ENCODE measurements at regions not wholly inside any gene's neighbourhood (a gene's known extent, or its start where the extent isn't known, plus 50 kb on each side); places are given as distances from the start of the nearest gene placed in this dataset.
"Not testable (repeated sequence)": the region's sequence is repeated elsewhere in the genome, so short reads cannot be mapped to it uniquely, and the experiment has no call there.

DNA sequence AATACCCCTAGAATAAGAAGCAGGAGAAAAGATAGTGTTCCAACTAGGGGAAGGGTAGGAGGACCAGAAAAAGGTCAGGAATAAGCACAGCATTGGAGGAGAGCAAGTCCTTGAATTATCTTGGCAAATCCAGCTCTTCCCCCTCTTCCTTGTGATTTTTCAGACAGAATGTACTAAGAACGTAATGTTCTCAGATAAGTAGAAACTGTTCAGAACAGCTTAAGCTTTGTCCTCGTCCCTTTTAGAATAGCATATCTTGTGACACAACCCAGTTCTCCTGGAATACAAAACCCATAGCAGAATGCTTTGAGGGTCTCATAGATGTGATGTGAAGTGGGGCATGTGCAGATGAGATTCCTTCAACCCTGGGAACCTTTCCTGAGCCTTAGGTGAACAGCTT, 97.4 kb downstream of the EMB start:
- no peak overlapping the region for H2BK15ac ChIP-seq (ENCODE audit: low read depth, poor library complexity, severe bottlenecking)
- H2AK5ac ChIP-seq (ENCODE audit: low read length, severe bottlenecking): no peak overlapping the region
- no peak overlapping the region for H3K4me2 ChIP-seq (ENCODE audit: low read length, poor library complexity, severe bottlenecking)
- WGBS: 75% methylated on average over 1 of the region's 2 CpGs
- H3K36me3 ChIP-seq (ENCODE audit: control insufficient read depth in 1 of 2, insufficient read depth in 2 of 2, low read depth in 1 of 2, low read length in 2 of 2): no peaks in the 10 kb centered on the region
- H3K27me3 ChIP-seq (ENCODE audit: control insufficient read depth in 1 of 2, insufficient read depth in 1 of 2, low read length in 2 of 2): no peaks in the 10 kb centered on the region
- no peak overlapping the region for H2BK5ac ChIP-seq (ENCODE audit: low read depth, low read length, poor library complexity, severe bottlenecking)
- H4K91ac ChIP-seq (ENCODE audit: low read length): no peak overlapping the region
- no peak overlapping the region for H2BK120ac ChIP-seq (ENCODE audit: low read depth, low read length)
- H3K79me1 ChIP-seq (replicated peaks; ENCODE audit: low read length, poor library complexity, severe bottlenecking): no peaks in the 10 kb centered on the region
- H3K9ac ChIP-seq (ENCODE audit: low read length): no peak overlapping the region
- H3K14ac ChIP-seq (ENCODE audit: low read length in 2 of 2): no peak overlapping the region
- no peak overlapping the region for H3K4me3 ChIP-seq (ENCODE audit: insufficient read depth in 1 of 2, low read depth in 1 of 2, low read length in 2 of 2)
- H2BK12ac ChIP-seq (ENCODE audit: low read length in 2 of 2): no peak overlapping the region
- H3K4ac ChIP-seq (ENCODE audit: low read depth in 1 of 2, low read length in 2 of 2): no peak overlapping the region
- H3K23ac ChIP-seq (ENCODE audit: low read length in 2 of 2): no peak overlapping the region
- no peak overlapping the region for H4K8ac ChIP-seq (ENCODE audit: low read length)
- DNase-seq: no peak
- no peak overlapping the region for H3K27ac ChIP-seq (ENCODE audit: low read length, poor library complexity, severe bottlenecking)
- no peak overlapping the region for H3K18ac ChIP-seq (ENCODE audit: low read depth in 1 of 2, low read length in 2 of 2)
- no peak overlapping the region for H2AFZ ChIP-seq (ENCODE audit: low read depth, low read length)
- H3K9me3 ChIP-seq (ENCODE audit: control insufficient read depth, low read length): no peaks in the 10 kb centered on the region
- H3K4me1 ChIP-seq (ENCODE audit: control insufficient read depth, insufficient read depth, low read depth, low read length): no peaks in the 10 kb centered on the region

DNA sequence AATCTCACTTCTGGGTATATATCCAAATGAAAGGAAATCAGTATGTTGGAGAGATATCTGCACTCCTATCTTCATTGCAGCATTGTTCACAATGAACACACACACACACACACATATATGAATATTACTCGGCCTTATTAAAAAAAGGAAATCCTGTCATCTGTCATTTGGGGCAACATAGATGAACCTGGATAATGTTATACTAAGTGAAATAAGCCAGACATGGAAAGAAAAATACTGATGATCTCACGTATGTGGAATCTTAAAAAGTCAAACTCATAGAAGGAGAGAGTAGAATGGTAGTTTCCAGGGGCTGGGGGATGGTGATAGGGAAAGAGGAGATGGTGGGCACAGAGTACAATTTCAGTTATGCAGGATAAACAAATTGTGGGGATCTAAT, 100.3 kb downstream of the EMB start:
- Histone ChIP-seq H3K9ac (ENCODE audit: low read length) (no peak overlapping the region), H3K36me3 (ENCODE audit: control insufficient read depth in 1 of 2, insufficient read depth in 2 of 2, low read depth in 1 of 2, low read length in 2 of 2) (no peaks in the 10 kb centered on the region), H4K8ac (ENCODE audit: low read length) (no peak overlapping the region), H3K4ac (ENCODE audit: low read depth in 1 of 2, low read length in 2 of 2) (no peak overlapping the region), H2AFZ (ENCODE audit: low read depth, low read length) (no peak overlapping the region), H2AK5ac (ENCODE audit: low read length, severe bottlenecking) (no peak overlapping the region), H2BK12ac (ENCODE audit: low read length in 2 of 2) (no peak overlapping the region), H4K91ac (ENCODE audit: low read length) (no peak overlapping the region), H3K23ac (ENCODE audit: low read length in 2 of 2) (no peak overlapping the region), H3K18ac (ENCODE audit: low read depth in 1 of 2, low read length in 2 of 2) (no peak overlapping the region), H3K4me2 (ENCODE audit: low read length, poor library complexity, severe bottlenecking) (no peak overlapping the region), H2BK120ac (ENCODE audit: low read depth, low read length) (no peak overlapping the region), H2BK15ac (ENCODE audit: low read depth, poor library complexity, severe bottlenecking) (no peak overlapping the region), H3K4me1 (ENCODE audit: control insufficient read depth, insufficient read depth, low read depth, low read length) (no peaks in the 10 kb centered on the region), H3K14ac (ENCODE audit: low read length in 2 of 2) (no peak overlapping the region), H3K27me3 (ENCODE audit: control insufficient read depth in 1 of 2, insufficient read depth in 1 of 2, low read length in 2 of 2) (no peaks in the 10 kb centered on the region), H3K4me3 (ENCODE audit: insufficient read depth in 1 of 2, low read depth in 1 of 2, low read length in 2 of 2) (no peak overlapping the region), H3K27ac (ENCODE audit: low read length, poor library complexity, severe bottlenecking) (no peak overlapping the region), H3K79me1 (replicated peaks; ENCODE audit: low read length, poor library complexity, severe bottlenecking) (no peaks in the 10 kb centered on the region), H2BK5ac (ENCODE audit: low read depth, low read length, poor library complexity, severe bottlenecking) (no peak overlapping the region), H3K9me3 (ENCODE audit: control insufficient read depth, low read length) (no peaks in the 10 kb centered on the region)
- no peak for DNase-seq
- WGBS: 75% methylated on average over 1 of the region's 2 CpGs

DNA sequence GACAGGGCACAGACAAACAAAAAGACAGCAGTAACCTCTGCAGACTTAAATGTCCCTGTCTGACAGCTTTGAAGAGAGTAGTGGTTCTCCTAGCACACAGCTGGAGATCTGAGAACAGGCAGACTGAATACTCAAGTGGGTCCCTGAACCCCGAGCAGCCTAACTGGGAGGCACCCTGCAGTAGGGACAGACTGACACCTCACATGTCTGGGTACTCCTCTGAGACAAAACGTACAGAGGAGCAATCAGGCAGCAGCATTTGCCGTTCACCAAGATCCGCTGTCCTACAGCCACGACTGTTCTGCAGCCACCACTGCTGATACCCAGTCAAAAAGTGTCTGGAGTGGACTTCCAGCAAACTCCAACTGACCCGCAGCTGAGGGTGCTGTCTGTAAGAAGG, 110.5 kb downstream of the EMB start:
- not testable (repeated sequence) for H3K9ac ChIP-seq (ENCODE audit: low read length); DNase-seq; H4K8ac ChIP-seq (ENCODE audit: low read length); H3K9me3 ChIP-seq (ENCODE audit: control insufficient read depth, low read length); H3K23ac ChIP-seq (ENCODE audit: low read length in 2 of 2); H3K4me2 ChIP-seq (ENCODE audit: low read length, poor library complexity, severe bottlenecking); H2BK5ac ChIP-seq (ENCODE audit: low read depth, low read length, poor library complexity, severe bottlenecking); H3K36me3 ChIP-seq (ENCODE audit: control insufficient read depth in 1 of 2, insufficient read depth in 2 of 2, low read depth in 1 of 2, low read length in 2 of 2); H3K14ac ChIP-seq (ENCODE audit: low read length in 2 of 2); H2BK120ac ChIP-seq (ENCODE audit: low read depth, low read length); H2BK12ac ChIP-seq (ENCODE audit: low read length in 2 of 2); H3K4ac ChIP-seq (ENCODE audit: low read depth in 1 of 2, low read length in 2 of 2); H2BK15ac ChIP-seq (ENCODE audit: low read depth, poor library complexity, severe bottlenecking); H3K4me3 ChIP-seq (ENCODE audit: insufficient read depth in 1 of 2, low read depth in 1 of 2, low read length in 2 of 2); H3K18ac ChIP-seq (ENCODE audit: low read depth in 1 of 2, low read length in 2 of 2); H2AK5ac ChIP-seq (ENCODE audit: low read length, severe bottlenecking); H2AFZ ChIP-seq (ENCODE audit: low read depth, low read length); H3K79me1 ChIP-seq (replicated peaks; ENCODE audit: low read length, poor library complexity, severe bottlenecking); H3K4me1 ChIP-seq (ENCODE audit: control insufficient read depth, insufficient read depth, low read depth, low read length); H3K27ac ChIP-seq (ENCODE audit: low read length, poor library complexity, severe bottlenecking); H4K91ac ChIP-seq (ENCODE audit: low read length); H3K27me3 ChIP-seq (ENCODE audit: control insufficient read depth in 1 of 2, insufficient read depth in 1 of 2, low read length in 2 of 2)
- WGBS: 77% methylated on average over 6 of the region's 6 CpGs

DNA sequence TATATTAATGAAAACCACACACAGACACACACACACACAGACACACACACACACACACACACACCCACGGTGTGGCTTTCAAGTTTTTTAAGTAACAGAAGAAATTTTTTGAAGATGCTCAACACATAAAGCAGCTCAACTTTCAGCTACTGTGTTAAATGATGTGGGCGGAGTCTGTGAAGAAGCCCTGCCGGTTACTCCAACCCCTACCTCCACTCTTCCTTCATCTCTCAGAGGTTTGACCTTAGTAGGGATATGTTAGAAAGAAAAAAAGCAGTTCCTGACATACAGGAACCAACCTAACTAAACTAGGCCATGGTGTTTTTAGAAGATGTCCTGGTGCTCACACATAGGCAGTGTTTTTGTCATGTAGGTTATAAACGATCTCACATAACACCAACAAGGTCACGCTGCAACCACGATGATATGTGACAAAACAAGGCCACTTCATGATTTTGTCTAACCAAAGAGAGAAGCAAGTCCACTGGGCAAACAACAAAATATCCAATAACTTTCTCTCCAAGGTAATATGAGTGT, 112.8 kb downstream of the EMB start:
- H3K14ac ChIP-seq (ENCODE audit: low read length in 2 of 2): no peak overlapping the region
- no peak overlapping the region for H4K91ac ChIP-seq (ENCODE audit: low read length)
- H2BK120ac ChIP-seq (ENCODE audit: low read depth, low read length): no peak overlapping the region
- H3K9me3 ChIP-seq (ENCODE audit: control insufficient read depth, low read length): peaks cover 4% of the 10 kb centered on the region
- no peak overlapping the region for H3K4ac ChIP-seq (ENCODE audit: low read depth in 1 of 2, low read length in 2 of 2)
- no peak overlapping the region for H3K4me2 ChIP-seq (ENCODE audit: low read length, poor library complexity, severe bottlenecking)
- no peaks in the 10 kb centered on the region for H3K36me3 ChIP-seq (ENCODE audit: control insufficient read depth in 1 of 2, insufficient read depth in 2 of 2, low read depth in 1 of 2, low read length in 2 of 2)
- no peak overlapping the region for H3K4me3 ChIP-seq (ENCODE audit: insufficient read depth in 1 of 2, low read depth in 1 of 2, low read length in 2 of 2)
- DNase-seq: no peak
- no peak overlapping the region for H2AFZ ChIP-seq (ENCODE audit: low read depth, low read length)
- H3K79me1 ChIP-seq (replicated peaks; ENCODE audit: low read length, poor library complexity, severe bottlenecking): no peaks in the 10 kb centered on the region
- H2BK12ac ChIP-seq (ENCODE audit: low read length in 2 of 2): no peak overlapping the region
- no peak overlapping the region for H4K8ac ChIP-seq (ENCODE audit: low read length)
- no peaks in the 10 kb centered on the region for H3K27me3 ChIP-seq (ENCODE audit: control insufficient read depth in 1 of 2, insufficient read depth in 1 of 2, low read length in 2 of 2)
- no peak overlapping the region for H3K9ac ChIP-seq (ENCODE audit: low read length)
- no peaks in the 10 kb centered on the region for H3K4me1 ChIP-seq (ENCODE audit: control insufficient read depth, insufficient read depth, low read depth, low read length)
- H3K27ac ChIP-seq (ENCODE audit: low read length, poor library complexity, severe bottlenecking): no peak overlapping the region
- H2BK15ac ChIP-seq (ENCODE audit: low read depth, poor library complexity, severe bottlenecking): no peak overlapping the region
- no peak overlapping the region for H3K18ac ChIP-seq (ENCODE audit: low read depth in 1 of 2, low read length in 2 of 2)
- no peak overlapping the region for H3K23ac ChIP-seq (ENCODE audit: low read length in 2 of 2)
- H2AK5ac ChIP-seq (ENCODE audit: low read length, severe bottlenecking): no peak overlapping the region
- WGBS: 59% methylated on average over 3 of the region's 6 CpGs
- no peak overlapping the region for H2BK5ac ChIP-seq (ENCODE audit: low read depth, low read length, poor library complexity, severe bottlenecking)

Measured in mesenchymal stem cell (in vitro differentiated cells and primary cell).